IMR-90 (cell line): ENCODE measurements at regions not wholly inside any gene's neighbourhood (a gene's known extent, or its start where the extent isn't known, plus 50 kb on each side); places are given as distances from the start of the nearest gene placed in this dataset.

Experiments
- ATAC-seq: fragments of 200-7000 bp; cut with Tn5 transposase; 2 replicates; pipeline ENCODE4 v1.9.1; 2020; ENCODE audit warnings: low read depth, mild to moderate bottlenecking, moderate library complexity
- BruUV-seq: library from RNA; stranded (reverse); fragments of 400-500 nt; replicated peaks from 2 replicates; lab custom pipeline; 2021; lab: Mats Ljungman, UMichigan
- CTCF ChIA-PET: fragments of 300-600 bp; formaldehyde crosslinking; extraction: SDS; loops from one replicate; lab custom pipeline; 2021; ENCODE audit warnings: antibody characterized with exemption; lab: Yijun Ruan, JAX
- POLR2A ChIA-PET: fragments of 300-600 bp; sonication (Branson Sonifier 250); formaldehyde crosslinking; loops from one replicate; lab custom pipeline; 2022; ENCODE audit warnings: antibody characterized with exemption; ENCODE audit not compliant: unreplicated experiment; lab: Charles Lee
- DNase-seq: peaks from one replicate; pipeline ENCODE4 v3.0.0; 2013
- H2AFZ ChIP-seq: replicated peaks from 2 replicates; pipeline ENCODE3; 2013; ENCODE audit warnings: low read length, mild to moderate bottlenecking; ENCODE audit not compliant: poor library complexity
- H2AK5ac ChIP-seq: 2 replicates; pipeline ENCODE4 v1.6.1; 2013; ENCODE audit warnings: low read depth, low read length, inconsistent platforms
- H2AK9ac ChIP-seq: replicated peaks from 2 replicates; pipeline ENCODE3; 2013; ENCODE audit warnings: mild to moderate bottlenecking, low read depth, low read length, moderate library complexity; ENCODE audit not compliant: poor library complexity
- H2BK120ac ChIP-seq: 2 replicates; pipeline ENCODE4 v1.6.1; 2013; ENCODE audit warnings: low read depth, low read length, inconsistent platforms
- H2BK15ac ChIP-seq: 3 replicates; pipeline ENCODE4 v1.6.1; 2013; ENCODE audit warnings: low read depth, low read length, inconsistent platforms
- H2BK20ac ChIP-seq: 2 replicates; pipeline ENCODE4 v1.6.1; 2013; ENCODE audit warnings: low read depth, mild to moderate bottlenecking, inconsistent platforms, low read length, moderate library complexity
- H2BK5ac ChIP-seq: 2 replicates; pipeline ENCODE4 v1.6.1; 2013; ENCODE audit warnings: mild to moderate bottlenecking, low read depth, low read length, inconsistent platforms; ENCODE audit not compliant: poor library complexity, severe bottlenecking
- H3K14ac ChIP-seq: replicated peaks from 2 replicates; pipeline ENCODE4 v1.6.1; 2013; ENCODE audit warnings: low read depth, low read length, inconsistent platforms
- H3K18ac ChIP-seq: 2 replicates; pipeline ENCODE4 v1.6.1; 2013; ENCODE audit warnings: low read depth, low read length, control low read depth
- H3K23ac ChIP-seq: 2 replicates; pipeline ENCODE4 v1.6.1; 2013; ENCODE audit warnings: low read depth, low read length, inconsistent platforms
- H3K27ac ChIP-seq: 2 replicates; pipeline ENCODE4 v1.5.1; 2013; ENCODE audit warnings: mild to moderate bottlenecking, control low read depth, low read length; ENCODE audit not compliant: insufficient read depth
- H3K27me3 ChIP-seq: 2 replicates; pipeline ENCODE4 v1.6.1; 2013; ENCODE audit warnings: low read length; ENCODE audit not compliant: control insufficient read depth, insufficient read depth
- H3K36me3 ChIP-seq: 2 replicates; pipeline ENCODE4 v1.6.1; 2013; ENCODE audit warnings: low read length, mixed read lengths; ENCODE audit not compliant: control insufficient read depth, insufficient read depth
- H3K4ac ChIP-seq: 2 replicates; pipeline ENCODE4 v1.6.1; 2013; ENCODE audit warnings: low read depth, low read length, inconsistent platforms
- H3K4me1 ChIP-seq: 2 replicates; pipeline ENCODE4 v1.6.1; 2013; ENCODE audit warnings: low read length, mixed read lengths; ENCODE audit not compliant: control insufficient read depth, insufficient read depth
- H3K4me2 ChIP-seq: 2 replicates; pipeline ENCODE4 v1.6.1; 2013; ENCODE audit warnings: low read depth, mild to moderate bottlenecking, control low read depth, low read length, moderate library complexity
- H3K4me3 ChIP-seq: 2 replicates; pipeline ENCODE4 v1.5.1; 2013; ENCODE audit warnings: low read depth, mild to moderate bottlenecking, control low read depth, low read length, moderate library complexity; ENCODE audit not compliant: insufficient read depth
- H3K56ac ChIP-seq: 2 replicates; pipeline ENCODE4 v1.6.1; 2013; ENCODE audit warnings: low read length, inconsistent platforms; ENCODE audit not compliant: insufficient read depth; ENCODE audit errors: extremely low read depth
- H3K79me1 ChIP-seq, 2 experiments: 2 replicates each; pipeline ENCODE4 v1.6.1; 2013; ENCODE audit warnings: low read length in 2 of 2, inconsistent platforms in 1 of 2, low read depth in 1 of 2
- H3K9ac ChIP-seq: 2 replicates; pipeline ENCODE4 v1.6.1; 2013; ENCODE audit warnings: low read depth, low read length, control low read depth
- H3K9me1 ChIP-seq: 2 replicates; pipeline ENCODE4 v1.6.1; 2013; ENCODE audit warnings: low read length, inconsistent platforms; ENCODE audit not compliant: insufficient read depth
- H3K9me3 ChIP-seq: 2 replicates; pipeline ENCODE4 v1.6.1; 2013; ENCODE audit warnings: low read length; ENCODE audit not compliant: control insufficient read depth, insufficient read depth
- H4K20me1 ChIP-seq: 2 replicates; pipeline ENCODE4 v1.6.1; 2013; ENCODE audit warnings: low read length, inconsistent platforms; ENCODE audit not compliant: insufficient read depth
- H4K5ac ChIP-seq: 2 replicates; pipeline ENCODE4 v1.6.1; 2013; ENCODE audit warnings: mild to moderate bottlenecking, low read depth, low read length, control low read depth
- H4K8ac ChIP-seq, 2 experiments: 2 replicates each; pipeline ENCODE4 v1.6.1; 2013; ENCODE audit warnings: low read depth in 2 of 2, low read length in 2 of 2, control low read depth in 1 of 2, inconsistent platforms in 1 of 2
- H4K91ac ChIP-seq: 2 replicates; pipeline ENCODE4 v1.6.1; 2013; ENCODE audit warnings: low read depth, low read length, inconsistent platforms; ENCODE audit not compliant: insufficient read depth
- BHLHE40 ChIP-seq: fragments of 150-350 bp; IDR thresholded peaks from 2 replicates; pipeline ENCODE4 v1.6.1; 2016; ENCODE audit warnings: mild to moderate bottlenecking, low read depth, low read length
- CEBPB ChIP-seq: IDR thresholded peaks from 2 replicates; pipeline ENCODE4 v1.6.1; 2012; ENCODE audit warnings: low read depth, low read length, improper control_type of control experiment
- CHD1 ChIP-seq: IDR thresholded peaks from 2 replicates; pipeline ENCODE4 v1.6.1; 2012; ENCODE audit warnings: low read depth, low read length, improper control_type of control experiment
- CTCF ChIP-seq: conservative IDR thresholded peaks from 2 replicates; pipeline ENCODE4 v1.5.1; 2012; ENCODE audit warnings: mild to moderate bottlenecking, low read depth, low read length, improper control_type of control experiment
- ELK1 ChIP-seq: fragments of 150-350 bp; IDR thresholded peaks from 2 replicates; pipeline ENCODE4 v1.6.1; 2016; ENCODE audit warnings: low read depth, mild to moderate bottlenecking, low read length, moderate library complexity, borderline replicate concordance
- MAFK ChIP-seq: IDR thresholded peaks from 2 replicates; pipeline ENCODE4 v1.6.1; 2012; ENCODE audit warnings: low read depth, low read length, improper control_type of control experiment
- MXI1 ChIP-seq: IDR thresholded peaks from 2 replicates; pipeline ENCODE4 v1.6.1; 2012; ENCODE audit warnings: low read depth, mild to moderate bottlenecking, low read length, moderate library complexity, borderline replicate concordance
- NFE2L2 ChIP-seq: fragments of 150-350 bp; IDR thresholded peaks from 2 replicates; pipeline ENCODE4 v1.6.1; 2016; ENCODE audit warnings: low read depth, mild to moderate bottlenecking, low read length
- POLR2A ChIP-seq: IDR thresholded peaks from 2 replicates; pipeline ENCODE4 v1.6.1; 2012; ENCODE audit warnings: mild to moderate bottlenecking, low read depth, low read length
- RCOR1 ChIP-seq: IDR thresholded peaks from 2 replicates; pipeline ENCODE4 v1.6.1; 2012; ENCODE audit warnings: mild to moderate bottlenecking, low read length, improper control_type of control experiment; ENCODE audit not compliant: insufficient replicate concordance
- RFX5 ChIP-seq: IDR thresholded peaks from 2 replicates; pipeline ENCODE4 v1.8.0; 2012; ENCODE audit warnings: low read depth, mild to moderate bottlenecking, low read length, moderate library complexity
- SMC3 ChIP-seq: fragments of 150-350 bp; IDR thresholded peaks from 2 replicates; pipeline ENCODE4 v1.6.1; 2016; ENCODE audit warnings: low read depth, mild to moderate bottlenecking, antibody characterized with exemption, low read length, moderate library complexity
- USF2 ChIP-seq: fragments of 150-350 bp; IDR thresholded peaks from 2 replicates; pipeline ENCODE4 v1.6.1; 2017; ENCODE audit warnings: mild to moderate bottlenecking, antibody characterized with exemption, low read length, low read depth
- WGBS, 2 experiments: methylation state at CpG; one replicate each; pipeline versions ENCODE4 v1.1.5 to v1.1.7; 2013; ENCODE audit warnings: missing lambda C conversion rate in 2 of 2; ENCODE audit not compliant: insufficient read length in 1 of 2; ENCODE audit errors: extremely low coverage in 2 of 2; 5-methylcytosine and 5-hydroxymethylcytosine counted together
- dilution Hi-C: fragments of 300-500 bp; cut with HindIII; formaldehyde crosslinking; loops from one replicate; pipeline ENCODE4 v1.14.3; 2018; ENCODE audit warnings: low sequenced_read_pairs; ENCODE audit not compliant: unreplicated experiment
- in situ Hi-C: fragments of 300-500 bp; cut with MboI; formaldehyde crosslinking; loops from 3 replicates; pipeline ENCODE4 v1.14.3; 2019; ENCODE audit warnings: low sequenced_read_pairs, inconsistent platforms, mixed read lengths
- intact Hi-C: fragments of 100-400 bp; cut with micrococcal nuclease; formaldehyde crosslinking; loops from 2 replicates; pipeline ENCODE4 v1.10.0; 2022

- H3K4me2 ChIP-seq, result no peak overlapping the region
- H2AK9ac ChIP-seq, result no peak overlapping the region
- no peak overlapping the region for H3K56ac ChIP-seq
- peaks cover 7% of the 10 kb centered on the region for H3K9me1 ChIP-seq
- no peak overlapping the region for H3K14ac ChIP-seq
- intact Hi-C loops, result loop anchor here (10.0 kb wide), 1 partner anchor 900 kb away; no protein-coding TSS in a partner anchor
- H2BK120ac ChIP-seq, result no peak overlapping the region
- no peak overlapping the region for H2BK5ac ChIP-seq
- H3K27me3 ChIP-seq, result no peaks in the 10 kb centered on the region
- peaks cover 16% of the 10 kb centered on the region for H3K4me1 ChIP-seq
- H4K91ac ChIP-seq, result no peak overlapping the region
- no peak overlapping the region for H2AFZ ChIP-seq
- H2BK15ac ChIP-seq, result no peak overlapping the region; the same call in 2 of the 3 replicates
- POLR2A ChIA-PET, result no interaction called here
- dilution Hi-C loops, result no loop called here
- H4K5ac ChIP-seq, result no peak overlapping the region
- DNase-seq (no peak), ATAC-seq (no peak)
- no peak overlapping the region for H2AK5ac ChIP-seq
- H3K4me3 ChIP-seq, result no peak overlapping the region
- H3K23ac ChIP-seq, result no peak overlapping the region
- H3K9ac ChIP-seq, result no peak overlapping the region
- no peaks in the 10 kb centered on the region for H3K36me3 ChIP-seq
- no peak overlapping the region for H2BK20ac ChIP-seq
- H3K4ac ChIP-seq, result no peak overlapping the region
- H4K8ac ChIP-seq, result no peak overlapping the region
- no peak overlapping the region for H3K18ac ChIP-seq
- in situ Hi-C loops, result no loop called here
- WGBS, 2 experiments, result no CpG with 5 or more reads among the region's 2 CpGs
- CTCF ChIA-PET, result no interaction called here
- no peak for TF ChIP-seq ELK1
- no peak for TF ChIP-seq POLR2A
- no peak for TF ChIP-seq MAFK
- no peak for TF ChIP-seq NFE2L2
- TF ChIP-seq CEBPB, result no peak
- TF ChIP-seq BHLHE40, result no peak
- no peak for TF ChIP-seq RCOR1
- TF ChIP-seq CHD1, result no peak
- TF ChIP-seq RFX5, result no peak
- no peak for TF ChIP-seq USF2
- no peak for TF ChIP-seq SMC3
- no peak for TF ChIP-seq MXI1
- no peak for TF ChIP-seq CTCF
- no peaks in the 10 kb centered on the region for H4K20me1 ChIP-seq
- H3K27ac ChIP-seq, result no peak overlapping the region
- no peaks in the 10 kb centered on the region for H3K79me1 ChIP-seq
- BruUV-seq, result no TSS peak
- H3K9me3 ChIP-seq, result no peaks in the 10 kb centered on the region
Observed at GRCh38 chr21:35644523-35644922, 415.8 kb downstream of the SETD4 start.
